ENCODE measurements at regions not wholly inside any gene's neighbourhood (a gene's known extent, or its start where the extent isn't known, plus 50 kb on each side); places are given as distances from the start of the nearest gene placed in this dataset.

DNA sequence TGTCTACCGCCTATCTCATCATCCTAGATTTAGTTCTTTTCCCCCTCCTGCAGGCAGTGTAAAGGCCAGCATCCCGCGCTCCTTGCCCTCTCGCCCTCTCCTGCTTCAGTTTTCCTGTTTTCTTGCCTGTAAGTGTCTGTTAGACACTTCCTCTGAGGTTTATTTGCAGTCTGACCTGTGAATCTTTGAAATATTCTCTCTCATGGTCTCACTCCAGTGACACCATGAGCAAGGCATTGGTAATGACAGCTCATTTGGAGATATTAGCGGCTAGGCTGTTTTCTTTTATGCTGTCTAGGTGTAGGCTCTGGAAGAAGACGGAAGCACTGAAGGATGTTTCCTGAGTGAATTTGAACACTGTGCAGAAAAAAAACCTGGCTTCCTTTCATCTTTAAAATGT, 179.6 kb downstream of the KDR start:
- TF ChIP-seq, protein P1, sequence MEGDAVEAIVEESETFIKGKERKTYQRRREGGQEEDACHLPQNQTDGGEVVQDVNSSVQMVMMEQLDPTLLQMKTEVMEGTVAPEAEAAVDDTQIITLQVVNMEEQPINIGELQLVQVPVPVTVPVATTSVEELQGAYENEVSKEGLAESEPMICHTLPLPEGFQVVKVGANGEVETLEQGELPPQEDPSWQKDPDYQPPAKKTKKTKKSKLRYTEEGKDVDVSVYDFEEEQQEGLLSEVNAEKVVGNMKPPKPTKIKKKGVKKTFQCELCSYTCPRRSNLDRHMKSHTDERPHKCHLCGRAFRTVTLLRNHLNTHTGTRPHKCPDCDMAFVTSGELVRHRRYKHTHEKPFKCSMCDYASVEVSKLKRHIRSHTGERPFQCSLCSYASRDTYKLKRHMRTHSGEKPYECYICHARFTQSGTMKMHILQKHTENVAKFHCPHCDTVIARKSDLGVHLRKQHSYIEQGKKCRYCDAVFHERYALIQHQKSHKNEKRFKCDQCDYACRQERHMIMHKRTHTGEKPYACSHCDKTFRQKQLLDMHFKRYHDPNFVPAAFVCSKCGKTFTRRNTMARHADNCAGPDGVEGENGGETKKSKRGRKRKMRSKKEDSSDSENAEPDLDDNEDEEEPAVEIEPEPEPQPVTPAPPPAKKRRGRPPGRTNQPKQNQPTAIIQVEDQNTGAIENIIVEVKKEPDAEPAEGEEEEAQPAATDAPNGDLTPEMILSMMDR (IDR thresholded peaks at IDR 0.05), result no peak
- no peak for TF ChIP-seq POLR2A (IDR thresholded peaks at IDR 0.05)
